ENCODE measurements at regions not wholly inside any gene's neighbourhood (a gene's known extent, or its start where the extent isn't known, plus 50 kb on each side); places are given as distances from the start of the nearest gene placed in this dataset.

DNA sequence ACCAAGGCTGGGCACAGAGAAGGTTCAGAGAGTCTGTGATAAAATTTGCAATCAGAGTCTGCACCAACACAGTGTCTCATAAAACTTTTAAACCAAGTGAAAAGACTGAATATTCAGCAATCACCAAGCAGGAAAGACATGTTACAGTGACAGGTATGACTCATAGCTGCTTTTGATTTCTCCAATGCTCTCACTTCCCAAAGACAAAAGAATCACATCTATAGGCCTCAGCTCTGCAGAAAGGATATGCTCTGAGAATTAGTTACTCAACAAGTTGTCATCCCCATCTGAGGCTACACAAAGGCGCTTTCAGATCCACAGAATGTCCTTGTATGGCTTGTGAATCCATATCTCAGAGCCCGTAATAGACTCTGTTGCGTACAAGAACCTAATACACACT lies 92.5 kb downstream of the KCNF1 start:
- ChIA-PET POLR2A (no interaction called here), CTCF (no interaction called here)
- H3K36me3 Mint-ChIP-seq (ENCODE audit: low read depth): no peaks in the 10 kb centered on the region
- TF ChIP-seq, protein P1, sequence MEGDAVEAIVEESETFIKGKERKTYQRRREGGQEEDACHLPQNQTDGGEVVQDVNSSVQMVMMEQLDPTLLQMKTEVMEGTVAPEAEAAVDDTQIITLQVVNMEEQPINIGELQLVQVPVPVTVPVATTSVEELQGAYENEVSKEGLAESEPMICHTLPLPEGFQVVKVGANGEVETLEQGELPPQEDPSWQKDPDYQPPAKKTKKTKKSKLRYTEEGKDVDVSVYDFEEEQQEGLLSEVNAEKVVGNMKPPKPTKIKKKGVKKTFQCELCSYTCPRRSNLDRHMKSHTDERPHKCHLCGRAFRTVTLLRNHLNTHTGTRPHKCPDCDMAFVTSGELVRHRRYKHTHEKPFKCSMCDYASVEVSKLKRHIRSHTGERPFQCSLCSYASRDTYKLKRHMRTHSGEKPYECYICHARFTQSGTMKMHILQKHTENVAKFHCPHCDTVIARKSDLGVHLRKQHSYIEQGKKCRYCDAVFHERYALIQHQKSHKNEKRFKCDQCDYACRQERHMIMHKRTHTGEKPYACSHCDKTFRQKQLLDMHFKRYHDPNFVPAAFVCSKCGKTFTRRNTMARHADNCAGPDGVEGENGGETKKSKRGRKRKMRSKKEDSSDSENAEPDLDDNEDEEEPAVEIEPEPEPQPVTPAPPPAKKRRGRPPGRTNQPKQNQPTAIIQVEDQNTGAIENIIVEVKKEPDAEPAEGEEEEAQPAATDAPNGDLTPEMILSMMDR (IDR thresholded peaks at IDR 0.05): no peak
- ATAC-seq (ENCODE audit: low read depth) (no peak), DNase-seq (no peak)
- intact Hi-C loops (cut with micrococcal nuclease): no loop called here
- no peaks in the 10 kb centered on the region for H3K4me1 Mint-ChIP-seq
- no peak overlapping the region for H3K27ac Mint-ChIP-seq
- no peaks in the 10 kb centered on the region for H3K9me3 Mint-ChIP-seq
- H3K27me3 Mint-ChIP-seq: peaks cover 6% of the 10 kb centered on the region
- H3K4me3 Mint-ChIP-seq: no peak overlapping the region

DNA sequence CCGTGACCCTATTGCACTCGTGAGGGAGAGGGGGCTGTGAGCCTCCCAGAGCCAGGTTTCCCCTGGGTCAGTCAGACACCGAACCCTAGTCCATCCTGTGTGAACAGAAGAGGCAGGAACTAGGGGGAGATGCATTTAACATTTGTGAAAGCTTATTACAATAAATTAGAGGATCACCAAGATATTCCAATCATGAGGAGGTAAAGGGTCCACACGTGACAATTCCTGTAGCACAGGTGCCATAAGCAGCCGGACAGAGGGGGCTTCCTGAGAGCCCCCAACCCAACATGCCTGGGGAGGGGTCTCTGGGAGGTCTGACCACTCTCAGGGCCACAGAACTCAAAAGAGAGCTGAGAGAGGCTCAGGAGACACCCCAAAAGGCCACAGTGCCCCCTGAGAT lies 93.3 kb downstream of the KCNF1 start:
- Mint-ChIP-seq H3K9me3 (no peaks in the 10 kb centered on the region), H3K4me1 (no peaks in the 10 kb centered on the region), H3K36me3 (ENCODE audit: low read depth) (no peaks in the 10 kb centered on the region), H3K27me3 (peaks cover 6% of the 10 kb centered on the region), H3K4me3 (no peak overlapping the region), H3K27ac (no peak overlapping the region)
- no peak for DNase-seq
- POLR2A ChIA-PET: no interaction called here
- intact Hi-C loops (cut with micrococcal nuclease): no loop called here
- ATAC-seq (ENCODE audit: low read depth): no peak
- CTCF ChIA-PET: no interaction called here
- TF ChIP-seq, protein P1 (IDR thresholded peaks at IDR 0.05): no peak

DNA sequence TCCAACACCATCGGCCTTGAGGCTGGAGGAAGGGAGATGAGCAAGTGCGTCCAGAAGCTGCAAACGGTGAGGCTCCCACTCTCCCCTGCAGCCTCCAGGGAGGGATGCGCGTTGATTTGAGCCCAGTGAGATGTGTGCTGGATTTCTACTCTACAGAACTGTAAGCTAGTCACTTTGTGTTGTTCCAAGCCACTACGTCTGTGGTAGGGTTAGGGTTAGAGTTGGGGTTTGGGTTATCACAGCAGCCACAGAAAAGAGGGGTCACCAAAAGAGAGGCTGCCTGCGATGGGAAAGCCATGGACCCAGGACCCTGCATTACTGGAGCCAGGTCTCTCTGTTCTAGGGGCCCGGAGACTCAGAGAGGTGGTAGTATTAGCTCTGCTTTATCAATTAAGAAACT lies 94.5 kb downstream of the KCNF1 start:
- Mint-ChIP-seq H3K4me3 (no peak overlapping the region), H3K36me3 (ENCODE audit: low read depth) (no peaks in the 10 kb centered on the region), H3K9me3 (peaks cover 11% of the 10 kb centered on the region), H3K27me3 (peaks cover 6% of the 10 kb centered on the region), H3K27ac (no peak overlapping the region), H3K4me1 (no peaks in the 10 kb centered on the region)
- TF ChIP-seq, protein P1 (IDR thresholded peaks at IDR 0.05): no peak
- no peak for DNase-seq
- ATAC-seq (ENCODE audit: low read depth): no peak
- ChIA-PET POLR2A (no interaction called here), CTCF (no interaction called here)
- intact Hi-C loops (cut with micrococcal nuclease): no loop called here

DNA sequence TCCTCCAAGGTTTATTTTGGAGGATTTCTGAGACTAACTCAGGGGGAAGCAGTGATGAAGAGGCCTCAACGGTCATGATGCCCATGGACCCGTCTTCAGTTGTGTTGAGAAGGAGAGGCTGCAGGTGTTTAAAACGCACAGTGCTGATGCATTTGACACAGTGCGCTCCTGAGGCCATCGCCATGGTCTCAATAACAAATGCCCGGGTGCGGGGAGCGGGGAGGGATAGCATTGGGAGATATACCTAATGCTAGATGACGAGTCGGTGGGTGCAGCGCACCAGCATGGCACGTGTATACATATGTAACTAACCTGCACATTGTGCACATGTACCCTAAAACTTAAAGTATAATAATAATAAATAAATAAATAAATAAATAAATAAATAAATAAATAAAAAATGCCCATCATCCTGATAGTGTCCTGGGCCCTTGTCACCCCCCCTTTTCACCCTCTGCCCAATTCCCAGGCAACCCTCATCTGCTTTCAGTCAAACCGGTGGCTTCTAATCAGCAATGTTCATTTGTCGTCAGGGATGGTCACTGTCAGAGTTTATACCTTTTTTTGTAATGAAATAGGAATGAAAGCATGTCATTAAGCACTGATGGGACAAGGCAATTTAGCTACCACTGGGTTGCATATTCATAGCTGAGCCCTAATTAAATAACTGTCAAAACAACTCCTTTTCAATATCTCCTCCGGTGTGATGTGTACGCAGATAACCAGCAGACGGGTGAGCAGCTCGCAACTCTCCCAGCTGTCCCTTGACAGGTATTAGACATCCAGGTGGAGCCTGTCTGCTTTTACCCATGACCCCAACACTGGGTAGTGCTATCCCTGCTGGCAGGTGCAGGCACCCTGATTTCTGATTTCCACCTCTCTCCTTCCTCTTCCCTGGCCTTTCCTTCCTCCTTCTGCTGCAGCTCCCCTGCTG lies 95.9 kb downstream of the KCNF1 start:
- intact Hi-C loops (cut with micrococcal nuclease): no loop called here
- Mint-ChIP-seq H3K9me3 (peaks cover 18% of the 10 kb centered on the region), H3K27me3 (peaks cover 5% of the 10 kb centered on the region), H3K27ac (no peak overlapping the region), H3K4me3 (no peak overlapping the region), H3K4me1 (no peaks in the 10 kb centered on the region), H3K36me3 (ENCODE audit: low read depth) (no peaks in the 10 kb centered on the region)
- ChIA-PET CTCF (no interaction called here), POLR2A (no interaction called here)
- ATAC-seq (ENCODE audit: low read depth) (no peak), DNase-seq (no peak)
- TF ChIP-seq, protein P1 (IDR thresholded peaks at IDR 0.05): no peak

DNA sequence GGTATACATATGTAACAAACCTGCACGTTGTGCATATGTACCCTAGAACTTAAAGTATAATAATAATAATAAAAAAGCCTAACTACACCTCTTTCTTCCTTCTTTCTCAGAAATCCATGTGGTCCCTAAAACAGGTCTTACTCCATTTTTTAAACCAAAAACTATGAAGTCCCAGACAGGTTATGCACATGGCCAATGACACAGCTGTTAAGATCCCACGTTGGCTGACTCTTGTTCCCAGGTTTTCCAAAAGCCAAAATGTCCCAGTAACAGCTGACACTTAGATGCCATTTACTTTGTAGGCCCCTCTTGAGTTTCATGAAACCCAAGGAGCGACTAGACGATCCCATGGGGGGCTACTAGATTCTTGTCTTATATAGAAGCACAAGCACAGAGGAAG lies 97.0 kb downstream of the KCNF1 start:
- Mint-ChIP-seq H3K4me1 (no peaks in the 10 kb centered on the region), H3K27me3 (peaks cover 2% of the 10 kb centered on the region), H3K36me3 (ENCODE audit: low read depth) (no peaks in the 10 kb centered on the region), H3K27ac (no peak overlapping the region), H3K9me3 (peaks cover 18% of the 10 kb centered on the region), H3K4me3 (no peak overlapping the region)
- TF ChIP-seq, protein P1 (IDR thresholded peaks at IDR 0.05): no peak
- ChIA-PET POLR2A (no interaction called here), CTCF (no interaction called here)
- intact Hi-C loops (cut with micrococcal nuclease): no loop called here
- DNase-seq (no peak), ATAC-seq (ENCODE audit: low read depth) (no peak)
